Stomach (tissue), 8 donors: ENCODE measurements at regions not wholly inside any gene's neighbourhood (a gene's known extent, or its start where the extent isn't known, plus 50 kb on each side); places are given as distances from the start of the nearest gene placed in this dataset.

Source experiments
- DNase-seq, 2 donors: peaks; one replicate each; pipeline versions ENCODE4 v3.0.0 to v3.0.0-alpha.2; 2013 to 2019
- H3K27ac ChIP-seq, 5 donors: fragments of 200-600 bp in 4 of 5; sonication (generic) in 4 of 5; one replicate each; pipeline ENCODE4 v1.5.1; 2013 to 2019; ENCODE audit warnings: mild to moderate bottlenecking in 1 of 5, moderate library complexity in 1 of 5
- H3K27me3 ChIP-seq, 3 donors: fragments of 200-600 bp; sonication (generic); one replicate each; pipeline ENCODE4 v1.5.1; 2017 to 2019; ENCODE audit warnings: mixed run types in 1 of 3
- H3K36me3 ChIP-seq, 4 donors: fragments of 200-600 bp; sonication (generic); 1 replicate in 3 of 4; 2 replicates in 1 of 4; pipeline ENCODE4 v1.5.1; 2016 to 2019
- H3K4me1 ChIP-seq, 4 donors: fragments of 200-600 bp; sonication (generic); one replicate each; pipeline ENCODE4 v1.5.1; 2016 to 2019
- H3K4me3 ChIP-seq, 4 donors: fragments of 200-600 bp; sonication (generic) in 3 of 4; one replicate each; pipeline ENCODE4 v1.5.1; 2016 to 2019; ENCODE audit warnings: mild to moderate bottlenecking in 1 of 4
- H3K9me3 ChIP-seq, 4 donors: fragments of 200-600 bp; sonication (generic); one replicate each; pipeline ENCODE4 v1.5.1; 2016 to 2019
- CTCF ChIP-seq, 7 experiments: fragments of 450-650 bp in 4 of 7; fragments of 200-600 bp in 3 of 7; sonication (generic) in 3 of 7; IDR thresholded peaks; one replicate each; pipeline ENCODE4 v1.5.1; 2016 to 2019; ENCODE audit warnings: antibody characterized with exemption in 7 of 7, control low read depth in 2 of 7, mild to moderate bottlenecking in 1 of 7
- EP300 ChIP-seq: sonication (generic); formaldehyde crosslinking; IDR thresholded peaks from one replicate; pipeline ENCODE4 v1.6.1; 2017; ENCODE audit warnings: antibody characterized with exemption
- POLR2A ChIP-seq, 4 donors: fragments of 450-650 bp; IDR thresholded peaks; one replicate each; pipeline ENCODE4 v1.6.1; 2016; ENCODE audit warnings: antibody characterized with exemption in 4 of 4, control low read depth in 2 of 4, mild to moderate bottlenecking in 1 of 4, moderate library complexity in 1 of 4
- POLR2AphosphoS5 ChIP-seq, 3 donors: sonication (generic); formaldehyde crosslinking; IDR thresholded peaks; one replicate each; pipeline ENCODE4 v1.6.1; 2016; ENCODE audit warnings: antibody characterized with exemption in 3 of 3
- WGBS, 5 donors: extraction: QIAGEN DNeasy Blood & Tissue Kit in 3 of 5; methylation state at CpG; one replicate each; pipeline versions ENCODE4 v1.1.5 to v1.1.7; 2013 to 2018; 5-methylcytosine and 5-hydroxymethylcytosine counted together
- intact Hi-C: fragments of 100-400 bp; cut with DNase I; formaldehyde crosslinking; loops from one replicate; pipeline ENCODE4 v1.15.1; 2023; ENCODE audit warnings: low total_unique reads
- donor health status: healthy with polysubstance abuse.
- donor health status: Bipolar disorder and iron deficiency.
- donor health status: healthy.

DNA sequence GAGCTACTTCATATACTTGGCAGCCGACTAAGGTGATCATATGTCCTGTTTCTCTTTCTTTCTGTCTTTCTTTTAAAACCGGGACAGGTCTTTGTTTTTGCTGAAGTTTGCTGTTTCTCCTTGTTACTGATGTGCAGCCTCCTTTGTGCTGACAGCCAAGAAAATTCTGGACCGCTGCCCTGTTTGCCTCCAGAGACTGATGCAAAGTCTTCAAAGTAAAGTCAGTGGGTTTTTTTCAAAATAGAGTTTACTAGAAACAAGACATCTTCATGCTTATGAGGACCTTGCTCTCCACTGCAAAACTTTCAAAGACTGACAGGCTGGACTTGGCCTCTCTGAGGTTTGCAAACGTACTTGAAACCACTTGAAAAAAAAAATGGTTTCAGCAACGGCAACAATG is 510.5 kb upstream of the MAP3K7 start:
- no peaks in the 10 kb centered on the region for H3K9me3 ChIP-seq
- H3K4me3 ChIP-seq: no peak overlapping the region
- WGBS, 5 donors: 47 to 59% (median 52%) methylated on average over 5 of the region's 5 CpGs
- H3K36me3 ChIP-seq: no peaks in the 10 kb centered on the region
- no peak overlapping the region for H3K27ac ChIP-seq
- peak in 1 of 2 donors; percentile 60 for DNase-seq
- no peaks in the 10 kb centered on the region for H3K27me3 ChIP-seq
- peaks cover 0 to 8% (median 0%) of the 10 kb centered on the region in 4 donors for H3K4me1 ChIP-seq
- TF ChIP-seq CTCF (IDR thresholded peaks at IDR 0.05): no peak
- TF ChIP-seq POLR2A (IDR thresholded peaks at IDR 0.05): no peak
- TF ChIP-seq POLR2AphosphoS5 (IDR thresholded peaks at IDR 0.05): no peak
- no peak for TF ChIP-seq EP300
- intact Hi-C loops: no loop called here

DNA sequence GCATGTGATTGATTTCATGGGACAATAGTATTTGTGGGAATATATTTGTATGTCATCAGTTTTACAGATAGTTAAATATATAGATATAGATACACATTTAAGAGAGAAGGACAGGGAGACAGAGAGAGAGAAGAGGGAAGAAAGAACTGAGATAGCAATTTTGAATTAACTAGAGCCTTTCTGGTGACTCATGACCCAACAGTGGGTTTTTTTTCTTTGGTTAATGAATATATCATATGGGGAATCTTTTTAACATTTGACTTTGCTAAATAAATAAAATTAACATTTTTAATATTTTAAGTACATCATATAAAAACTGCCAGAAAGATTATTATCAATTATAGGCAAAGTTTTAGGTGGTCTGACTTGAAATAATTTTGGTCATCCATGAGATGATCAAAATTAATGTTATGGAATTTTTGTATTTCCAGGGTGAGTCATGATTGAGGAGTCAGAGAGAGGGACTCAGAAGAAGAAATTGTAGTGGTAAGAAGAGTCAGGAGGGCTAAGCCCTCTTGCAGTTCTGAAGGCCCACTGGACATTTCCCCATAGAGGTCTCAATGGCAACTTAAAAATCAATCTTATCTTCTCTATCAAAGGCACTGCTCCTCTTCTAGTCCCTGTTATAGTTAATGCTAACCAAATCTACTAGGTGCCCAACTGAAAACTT is 508.1 kb upstream of the MAP3K7 start:
- intact Hi-C loops: no loop called here
- H3K9me3 ChIP-seq: no peaks in the 10 kb centered on the region
- no peaks in the 10 kb centered on the region for H3K27me3 ChIP-seq

DNA sequence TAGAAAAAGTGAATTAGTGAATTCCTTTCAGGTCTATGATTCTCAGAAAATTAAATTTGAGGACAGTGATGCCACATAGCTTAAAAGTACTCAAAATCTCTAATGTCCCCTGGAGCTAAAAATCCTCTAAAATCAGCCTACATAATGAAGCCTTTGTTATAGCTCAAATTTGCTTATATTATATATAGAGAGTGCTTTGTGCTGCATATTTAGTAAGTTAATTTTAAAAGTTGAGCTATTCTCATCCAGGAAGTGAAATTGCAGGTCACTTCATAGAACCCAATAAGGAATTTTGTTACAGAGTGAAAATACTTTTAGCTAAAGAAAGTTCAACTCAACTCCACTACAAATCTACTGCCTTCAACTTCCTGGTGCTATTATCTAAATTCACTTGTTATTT is 507.5 kb upstream of the MAP3K7 start:
- no peaks in the 10 kb centered on the region for H3K36me3 ChIP-seq
- no peaks in the 10 kb centered on the region for H3K27me3 ChIP-seq
- TF ChIP-seq POLR2AphosphoS5 (IDR thresholded peaks at IDR 0.05) (no peak), POLR2A (IDR thresholded peaks at IDR 0.05) (no peak), EP300 (no peak), CTCF (IDR thresholded peaks at IDR 0.05) (no peak)
- no peak for DNase-seq
- no peak overlapping the region for H3K4me3 ChIP-seq
- H3K9me3 ChIP-seq: no peaks in the 10 kb centered on the region
- H3K4me1 ChIP-seq: peaks cover 0 to 8% (median 0%) of the 10 kb centered on the region in 4 donors
- H3K27ac ChIP-seq: no peak overlapping the region
- intact Hi-C loops: no loop called here

More for the DNA sequence above, 508.1 kb upstream of the MAP3K7 start:
- no peak overlapping the region for H3K4me3 ChIP-seq
- no peak overlapping the region for H3K27ac ChIP-seq
- TF ChIP-seq EP300: no peak
- peaks cover 0 to 8% (median 0%) of the 10 kb centered on the region in 4 donors for H3K4me1 ChIP-seq
- DNase-seq: no peak
- no peaks in the 10 kb centered on the region for H3K36me3 ChIP-seq

DNA sequence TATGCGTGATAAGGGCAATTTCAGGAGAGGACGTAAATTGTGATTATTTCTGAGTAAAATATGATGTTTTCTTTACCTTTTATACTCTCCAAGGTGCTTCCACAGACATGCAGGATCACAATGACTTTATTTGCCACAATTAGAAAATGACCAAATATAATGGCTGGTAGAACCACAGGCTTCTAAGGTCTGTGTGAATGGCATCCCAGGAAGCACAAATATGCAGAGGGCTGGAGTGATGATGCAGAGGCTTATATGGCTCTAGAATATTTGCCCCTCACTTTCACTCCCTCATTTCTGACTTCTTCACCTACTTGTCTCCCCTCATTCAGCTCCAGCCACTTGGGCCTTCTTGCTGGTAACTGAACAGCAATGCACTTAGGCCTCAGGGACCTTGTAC is 502.1 kb upstream of the MAP3K7 start:
- Histone ChIP-seq H3K36me3 (no peaks in the 10 kb centered on the region), H3K9me3 (no peaks in the 10 kb centered on the region), H3K4me1 (no peaks in the 10 kb centered on the region), H3K27ac (no peak overlapping the region), H3K27me3 (no peaks in the 10 kb centered on the region), H3K4me3 (no peak overlapping the region)
- intact Hi-C loops: no loop called here
- WGBS, 5 donors: 63 to 84% (median 80%) methylated on average over 2 of the region's 2 CpGs
- no peak for TF ChIP-seq POLR2AphosphoS5 (IDR thresholded peaks at IDR 0.05)
- no peak for TF ChIP-seq CTCF (IDR thresholded peaks at IDR 0.05)
- TF ChIP-seq POLR2A (IDR thresholded peaks at IDR 0.05): no peak
- no peak for TF ChIP-seq EP300
- DNase-seq: no peak

DNA sequence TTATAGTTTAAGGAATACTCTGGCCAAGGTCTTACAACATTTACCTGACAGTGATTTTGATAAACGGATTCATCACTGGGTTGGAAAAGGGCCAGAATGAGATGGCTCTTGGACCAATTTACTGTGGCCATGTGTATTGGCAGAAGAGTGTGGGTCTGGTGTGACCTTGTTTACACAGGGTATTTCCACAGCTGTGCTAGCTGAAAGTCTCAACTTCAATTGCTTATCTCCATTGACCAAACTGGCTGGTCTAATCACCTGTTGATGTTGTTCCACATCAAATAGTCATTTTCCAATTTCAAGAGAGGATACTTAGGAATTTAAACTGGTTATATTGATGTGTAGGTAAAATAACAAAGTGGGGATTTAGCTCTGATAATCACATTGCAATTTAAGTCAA is 501.6 kb upstream of the MAP3K7 start:
- WGBS, 5 donors: 61 to 80% (median 69%) methylated on average over 1 of the region's 1 CpG
- TF ChIP-seq EP300 (no peak), CTCF (IDR thresholded peaks at IDR 0.05) (no peak), POLR2AphosphoS5 (IDR thresholded peaks at IDR 0.05) (no peak), POLR2A (IDR thresholded peaks at IDR 0.05) (no peak)
- intact Hi-C loops: no loop called here
- H3K27me3 ChIP-seq: no peaks in the 10 kb centered on the region
- H3K36me3 ChIP-seq: no peaks in the 10 kb centered on the region
- no peaks in the 10 kb centered on the region for H3K4me1 ChIP-seq
- H3K27ac ChIP-seq: no peak overlapping the region
- no peak overlapping the region for H3K4me3 ChIP-seq
- H3K9me3 ChIP-seq: no peaks in the 10 kb centered on the region
- peak in 1 of 2 donors; percentile 11 for DNase-seq
